Hepatocyte (in vitro differentiated cells): ENCODE measurements at regions not wholly inside any gene's neighbourhood (a gene's known extent, or its start where the extent isn't known, plus 50 kb on each side); places are given as distances from the start of the nearest gene placed in this dataset.

ENCODE experiments used
- DNase-seq: peaks from one replicate; pipeline ENCODE4 v3.0.0-alpha.2; 2016; ENCODE audit warnings: low spot score
- H2AFZ ChIP-seq: fragments of 200-600 bp; sonication (generic); 2 replicates; pipeline ENCODE4 v1.6.0; 2016; ENCODE audit warnings: antibody characterized with exemption, mild to moderate bottlenecking
- H3K27ac ChIP-seq: fragments of 200-600 bp; sonication (generic); 2 replicates; pipeline ENCODE4 v1.5.1; 2016; ENCODE audit warnings: mild to moderate bottlenecking
- H3K27me3 ChIP-seq: fragments of 200-600 bp; sonication (generic); 2 replicates; pipeline ENCODE4 v1.6.1; 2016
- H3K36me3 ChIP-seq: fragments of 200-600 bp; sonication (generic); replicated peaks from 2 replicates; pipeline ENCODE4 v1.5.1; 2016; ENCODE audit warnings: low read depth; ENCODE audit not compliant: insufficient read depth
- H3K4me1 ChIP-seq: fragments of 200-600 bp; sonication (generic); 2 replicates; pipeline ENCODE4 v1.5.1; 2016; ENCODE audit warnings: mild to moderate bottlenecking, moderate library complexity; ENCODE audit not compliant: insufficient read depth
- H3K4me2 ChIP-seq: fragments of 200-600 bp; sonication (generic); 2 replicates; pipeline ENCODE4 v1.6.0; 2016
- H3K4me3 ChIP-seq: fragments of 200-600 bp; sonication (generic); 2 replicates; pipeline ENCODE4 v1.5.1; 2016; ENCODE audit warnings: mild to moderate bottlenecking
- H3K79me2 ChIP-seq: fragments of 200-600 bp; sonication (generic); 2 replicates; pipeline ENCODE4 v1.6.0; 2017; ENCODE audit warnings: mild to moderate bottlenecking
- H3K9me2 ChIP-seq: fragments of 200-600 bp; sonication (generic); replicated peaks from 2 replicates; pipeline ENCODE4 v1.6.0; 2017; ENCODE audit warnings: mild to moderate bottlenecking; ENCODE audit not compliant: insufficient read depth
- H3K9me3 ChIP-seq: fragments of 200-600 bp; sonication (generic); 2 replicates; pipeline ENCODE4 v1.5.1; 2016; ENCODE audit warnings: low read depth, mild to moderate bottlenecking
- H4K20me1 ChIP-seq: fragments of 200-600 bp; sonication (generic); 2 replicates; pipeline ENCODE4 v1.6.0; 2016; ENCODE audit warnings: mild to moderate bottlenecking; ENCODE audit not compliant: insufficient read depth, poor library complexity, severe bottlenecking
- CTCF ChIP-seq: fragments of 200-600 bp; sonication (generic); IDR thresholded peaks from 2 replicates; pipeline ENCODE4 v1.5.1; 2016; ENCODE audit warnings: antibody characterized with exemption, mild to moderate bottlenecking; ENCODE audit not compliant: poor library complexity
- EZH2 ChIP-seq: fragments of 200-600 bp; sonication (generic); IDR thresholded peaks from 2 replicates; pipeline ENCODE4 v1.6.1; 2016; ENCODE audit warnings: antibody characterized with exemption, mild to moderate bottlenecking, borderline replicate concordance
- EZH2phosphoT487 ChIP-seq: fragments of 200-600 bp; sonication (generic); IDR thresholded peaks from one replicate; pipeline ENCODE4 v1.6.1; 2018; ENCODE audit warnings: antibody characterized with exemption, mild to moderate bottlenecking, low read depth, moderate library complexity; ENCODE audit not compliant: unreplicated experiment, severe bottlenecking
- WGBS: methylation state at CpG from one replicate; pipeline ENCODE4 v1.1.6; 2016; ENCODE audit warnings: low lambda C conversion rate; ENCODE audit errors: missing lambda C conversion rate; 5-methylcytosine and 5-hydroxymethylcytosine counted together

DNA sequence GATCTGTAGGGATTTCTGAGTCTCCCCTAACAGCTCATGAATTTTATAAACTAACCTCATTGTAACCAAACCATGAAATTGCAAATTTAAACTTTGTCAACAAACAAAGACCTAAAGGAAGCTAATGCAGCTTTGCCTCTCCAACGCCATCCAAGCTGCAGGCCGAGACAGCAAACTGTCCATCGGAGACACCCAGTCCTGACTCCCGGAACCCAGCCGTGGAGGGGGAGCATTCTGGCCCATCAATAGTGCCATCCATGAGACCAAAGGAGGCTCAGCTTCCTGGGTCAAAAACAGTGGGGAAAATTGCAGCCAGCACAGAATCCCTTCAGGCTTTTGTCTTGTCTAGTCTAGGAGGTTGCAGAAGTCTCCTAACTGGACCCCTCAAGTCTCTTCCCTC is 147.6 kb upstream of the OPCML start:
- H3K9me3 ChIP-seq, result no peaks in the 10 kb centered on the region
- H3K4me3 ChIP-seq, result no peak overlapping the region
- H2AFZ ChIP-seq, result no peak overlapping the region
- no peak for TF ChIP-seq EZH2phosphoT487
- no peak for TF ChIP-seq EZH2
- no peak for TF ChIP-seq CTCF
- no peaks in the 10 kb centered on the region for H4K20me1 ChIP-seq
- WGBS, result 88% methylated on average over 5 of the region's 5 CpGs
- H3K27ac ChIP-seq, result no peak overlapping the region
- H3K4me2 ChIP-seq, result no peak overlapping the region
- no peak for DNase-seq
- H3K9me2 ChIP-seq, result no peaks in the 10 kb centered on the region
- H3K4me1 ChIP-seq, result no peaks in the 10 kb centered on the region
- peaks cover 18% of the 10 kb centered on the region for H3K27me3 ChIP-seq
- no peaks in the 10 kb centered on the region for H3K36me3 ChIP-seq
- no peaks in the 10 kb centered on the region for H3K79me2 ChIP-seq

GRCh38 chr11:133678191-133678590 is 145.9 kb upstream of the OPCML start:
- H2AFZ ChIP-seq, result no peak overlapping the region
- no peaks in the 10 kb centered on the region for H3K4me1 ChIP-seq
- H3K9me3 ChIP-seq, result no peaks in the 10 kb centered on the region
- no peak overlapping the region for H3K27ac ChIP-seq
- no peak overlapping the region for H3K4me3 ChIP-seq
- 92% methylated on average over 2 of the region's 2 CpGs for WGBS
- no peaks in the 10 kb centered on the region for H3K9me2 ChIP-seq
- H3K79me2 ChIP-seq, result no peaks in the 10 kb centered on the region
- H4K20me1 ChIP-seq, result no peaks in the 10 kb centered on the region
- no peak for DNase-seq
- H3K36me3 ChIP-seq, result no peaks in the 10 kb centered on the region
- peaks cover 18% of the 10 kb centered on the region for H3K27me3 ChIP-seq
- no peak for TF ChIP-seq EZH2
- TF ChIP-seq CTCF, result no peak
- no peak for TF ChIP-seq EZH2phosphoT487
- no peak overlapping the region for H3K4me2 ChIP-seq

- WGBS, result 73% methylated on average over 3 of the region's 3 CpGs
- H3K4me2 ChIP-seq, result no peak overlapping the region
- peaks cover 18% of the 10 kb centered on the region for H3K27me3 ChIP-seq
- H3K36me3 ChIP-seq, result no peaks in the 10 kb centered on the region
- no peaks in the 10 kb centered on the region for H4K20me1 ChIP-seq
- H3K27ac ChIP-seq, result no peak overlapping the region
- no peak for DNase-seq
- no peaks in the 10 kb centered on the region for H3K9me3 ChIP-seq
- no peak overlapping the region for H3K4me3 ChIP-seq
- no peaks in the 10 kb centered on the region for H3K79me2 ChIP-seq
- no peak for TF ChIP-seq EZH2
- no peak for TF ChIP-seq EZH2phosphoT487
- no peak for TF ChIP-seq CTCF
- no peaks in the 10 kb centered on the region for H3K9me2 ChIP-seq
- H2AFZ ChIP-seq, result no peak overlapping the region
- H3K4me1 ChIP-seq, result no peaks in the 10 kb centered on the region
Observed at GRCh38 chr11:133677387-133677786, 145.1 kb upstream of the OPCML start.

DNA sequence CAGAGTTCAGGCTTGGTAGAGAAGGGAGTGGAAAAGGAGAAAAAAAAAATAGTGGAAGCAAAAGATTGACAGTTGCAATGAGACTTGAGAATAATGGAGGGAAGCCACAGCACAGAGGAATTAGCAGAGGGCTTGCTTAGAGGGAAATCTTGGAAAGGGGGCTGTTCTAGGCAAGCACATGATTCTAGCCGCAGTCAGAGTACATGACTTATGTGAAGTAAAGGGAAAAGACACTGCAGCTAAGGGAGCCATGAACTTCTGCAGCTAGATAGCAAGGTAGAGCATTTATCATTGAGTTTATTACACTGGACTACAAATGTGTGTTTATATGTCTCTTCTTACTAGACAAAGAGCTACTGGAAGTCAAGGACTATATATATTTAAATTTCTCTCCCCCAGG is 144.0 kb upstream of the OPCML start:
- no peaks in the 10 kb centered on the region for H3K79me2 ChIP-seq
- DNase-seq, result no peak
- WGBS, result 87% methylated on average over 1 of the region's 1 CpG
- no peaks in the 10 kb centered on the region for H3K36me3 ChIP-seq
- H3K9me2 ChIP-seq, result no peaks in the 10 kb centered on the region
- TF ChIP-seq EZH2phosphoT487 (no peak), EZH2 (no peak), CTCF (no peak)
- H3K4me2 ChIP-seq, result no peak overlapping the region
- H3K4me3 ChIP-seq, result no peak overlapping the region
- H3K27me3 ChIP-seq, result peaks cover 13% of the 10 kb centered on the region
- H2AFZ ChIP-seq, result no peak overlapping the region
- H3K4me1 ChIP-seq, result no peaks in the 10 kb centered on the region
- H3K27ac ChIP-seq, result no peak overlapping the region
- no peaks in the 10 kb centered on the region for H4K20me1 ChIP-seq
- H3K9me3 ChIP-seq, result no peaks in the 10 kb centered on the region
